Smooth muscle cell (in vitro differentiated cells): ENCODE measurements at regions not wholly inside any gene's neighbourhood (a gene's known extent, or its start where the extent isn't known, plus 50 kb on each side); places are given as distances from the start of the nearest gene placed in this dataset.

ENCODE experiments used
- DNase-seq: peaks from one replicate; lab custom pipeline; 2025; ENCODE audit not compliant: unreplicated experiment; lab: John Stamatoyannopoulos, UW
- H2AFZ ChIP-seq: fragments of 200-600 bp; sonication (generic); 2 replicates; pipeline ENCODE4 v1.6.0; 2016; ENCODE audit warnings: antibody characterized with exemption, low read depth, mild to moderate bottlenecking
- H3F3A ChIP-seq: fragments of 200-600 bp; sonication (generic); 2 replicates; pipeline ENCODE4 v1.6.0; 2017; ENCODE audit warnings: antibody characterized with exemption, low read depth
- H3K27ac ChIP-seq: fragments of 200-600 bp; sonication (generic); 2 replicates; pipeline ENCODE4 v1.5.1; 2016; ENCODE audit warnings: low read depth, mild to moderate bottlenecking
- H3K27me3 ChIP-seq: fragments of 200-600 bp; sonication (generic); 2 replicates; pipeline ENCODE4 v1.6.1; 2016; ENCODE audit warnings: low read depth, mild to moderate bottlenecking
- H3K36me3 ChIP-seq: fragments of 200-600 bp; sonication (generic); 2 replicates; pipeline ENCODE4 v1.5.1; 2016; ENCODE audit warnings: low read depth
- H3K4me1 ChIP-seq: fragments of 200-600 bp; sonication (generic); 2 replicates; pipeline ENCODE4 v1.5.1; 2016; ENCODE audit warnings: low read depth
- H3K4me2 ChIP-seq: fragments of 200-600 bp; sonication (generic); 2 replicates; pipeline ENCODE4 v1.6.0; 2016; ENCODE audit warnings: mild to moderate bottlenecking
- H3K4me3 ChIP-seq: fragments of 200-600 bp; sonication (generic); 2 replicates; pipeline ENCODE4 v1.5.1; 2016; ENCODE audit warnings: mild to moderate bottlenecking
- H3K79me2 ChIP-seq: fragments of 200-600 bp; sonication (generic); 2 replicates; pipeline ENCODE4 v1.6.0; 2016; ENCODE audit warnings: low read depth, mild to moderate bottlenecking
- H3K9ac ChIP-seq: fragments of 200-600 bp; sonication (generic); 2 replicates; pipeline ENCODE4 v1.6.0; 2016; ENCODE audit warnings: low read depth
- H3K9me3 ChIP-seq: fragments of 200-600 bp; sonication (generic); replicated peaks from 2 replicates; pipeline ENCODE4 v1.5.1; 2016; ENCODE audit warnings: low read depth
- H4K20me1 ChIP-seq: fragments of 200-600 bp; sonication (generic); 2 replicates; pipeline ENCODE4 v1.6.0; 2016; ENCODE audit warnings: low read depth
- CTCF ChIP-seq: fragments of 200-600 bp; sonication (generic); IDR thresholded peaks from 2 replicates; pipeline ENCODE4 v1.5.1; 2017; ENCODE audit warnings: borderline replicate concordance, mild to moderate bottlenecking, antibody characterized with exemption; ENCODE audit not compliant: insufficient read depth, poor library complexity, severe bottlenecking
- WGBS: methylation state at CpG from one replicate; pipeline ENCODE4 v1.1.7; 2016; ENCODE audit warnings: low lambda C conversion rate; 5-methylcytosine and 5-hydroxymethylcytosine counted together

- Histone ChIP-seq H3K79me2 (no peaks in the 10 kb centered on the region), H3K27ac (no peak overlapping the region), H3K4me3 (no peak overlapping the region), H3K4me2 (no peak overlapping the region), H3K9ac (no peak overlapping the region), H3F3A (peaks cover 6% of the 10 kb centered on the region), H4K20me1 (no peaks in the 10 kb centered on the region), H3K36me3 (no peaks in the 10 kb centered on the region), H3K27me3 (no peaks in the 10 kb centered on the region), H3K9me3 (no peaks in the 10 kb centered on the region), H3K4me1 (peaks cover 6% of the 10 kb centered on the region), H2AFZ (no peak overlapping the region)
- 76% methylated on average over 2 of the region's 2 CpGs for WGBS
- DNase-seq = no peak
- TF ChIP-seq CTCF = no peak
Observed at GRCh38 chr6:160927416-160927815, 64.2 kb upstream of the MAP3K4 start.

DNA sequence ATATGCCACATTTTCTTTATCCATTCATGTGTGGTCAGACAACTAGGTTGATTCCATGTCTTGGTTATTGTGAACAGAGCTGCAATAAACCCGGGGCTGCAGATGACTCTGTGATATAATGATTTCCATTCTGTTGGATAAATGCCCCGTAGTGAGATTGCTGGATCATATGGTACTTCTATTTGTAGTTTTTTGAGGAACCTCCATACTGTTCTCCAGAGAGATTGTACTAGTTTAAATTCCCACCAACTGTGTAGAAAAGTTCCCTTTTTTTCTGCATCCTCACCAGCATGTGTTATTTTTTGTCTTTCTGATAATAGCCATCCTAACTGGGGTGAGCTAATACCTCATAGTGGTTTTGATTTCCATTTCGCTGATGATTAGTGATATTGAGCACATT is 62.2 kb upstream of the MAP3K4 start:
- peaks cover 6% of the 10 kb centered on the region for H3K4me1 ChIP-seq
- H3K9ac ChIP-seq = no peak overlapping the region
- peaks cover 6% of the 10 kb centered on the region for H3F3A ChIP-seq
- no peaks in the 10 kb centered on the region for H3K79me2 ChIP-seq
- H3K4me2 ChIP-seq = no peak overlapping the region
- TF ChIP-seq CTCF = no peak
- DNase-seq = no peak
- no peak overlapping the region for H3K27ac ChIP-seq
- H3K36me3 ChIP-seq = no peaks in the 10 kb centered on the region
- H4K20me1 ChIP-seq = no peaks in the 10 kb centered on the region
- no peaks in the 10 kb centered on the region for H3K27me3 ChIP-seq
- H3K4me3 ChIP-seq = no peak overlapping the region
- no peaks in the 10 kb centered on the region for H3K9me3 ChIP-seq
- no peak overlapping the region for H2AFZ ChIP-seq
- WGBS = 94% methylated on average over 3 of the region's 3 CpGs

GRCh38 chr6:160929831-160930230 is 61.7 kb upstream of the MAP3K4 start:
- TF ChIP-seq CTCF = no peak
- no peak overlapping the region for H2AFZ ChIP-seq
- no peaks in the 10 kb centered on the region for H3K27me3 ChIP-seq
- no peak overlapping the region for H3K27ac ChIP-seq
- H3K79me2 ChIP-seq = no peaks in the 10 kb centered on the region
- no peak overlapping the region for H3K4me2 ChIP-seq
- no peak overlapping the region for H3K4me3 ChIP-seq
- peaks cover 6% of the 10 kb centered on the region for H3K4me1 ChIP-seq
- WGBS = 88% methylated on average over 3 of the region's 3 CpGs
- no peak overlapping the region for H3K9ac ChIP-seq
- peaks cover 6% of the 10 kb centered on the region for H3F3A ChIP-seq
- H3K9me3 ChIP-seq = no peaks in the 10 kb centered on the region
- DNase-seq = no peak
- no peaks in the 10 kb centered on the region for H4K20me1 ChIP-seq
- H3K36me3 ChIP-seq = no peaks in the 10 kb centered on the region

DNA sequence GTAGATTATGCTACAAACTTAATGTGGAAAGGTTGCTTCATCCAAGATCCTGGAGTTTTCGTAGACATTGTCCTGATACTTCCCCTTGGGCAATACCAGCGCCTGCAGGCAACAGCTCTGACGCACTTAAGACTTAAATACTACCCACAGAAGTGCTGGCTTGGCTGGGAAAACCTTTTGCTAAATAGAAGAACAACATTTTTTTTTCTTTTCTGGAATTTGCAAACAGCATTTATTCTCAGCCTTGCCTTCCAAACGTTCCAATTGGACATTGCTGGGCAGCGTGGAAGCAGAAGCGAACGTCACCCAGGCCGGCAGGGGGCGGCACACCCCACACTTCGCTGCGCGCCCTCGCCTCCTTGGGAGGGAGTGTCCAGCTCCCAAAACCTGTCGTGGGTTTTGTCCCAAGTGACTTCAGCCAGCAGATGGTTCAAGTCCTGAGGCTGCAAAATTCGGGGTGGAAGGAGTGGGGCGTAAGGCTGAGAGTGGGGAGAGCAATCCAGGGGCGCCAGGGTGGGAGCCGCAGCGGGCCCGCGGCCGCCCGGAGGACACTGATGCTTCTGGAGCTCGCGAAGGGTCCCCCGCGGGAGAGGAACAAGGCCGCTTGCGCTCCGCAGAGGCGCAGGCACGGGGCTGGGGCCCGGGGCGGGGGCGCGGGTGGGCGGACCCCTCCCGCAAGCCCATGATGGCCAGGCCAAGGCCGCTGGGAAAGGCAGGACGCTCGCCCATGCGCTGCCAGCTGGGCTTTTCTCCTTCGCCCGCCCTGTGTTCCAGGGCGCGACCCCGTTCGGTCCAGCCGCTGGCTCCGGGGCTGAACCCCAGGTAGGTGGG is 60.8 kb upstream of the MAP3K4 start:
- TF ChIP-seq CTCF = peak; percentile 98
- Histone ChIP-seq H3K79me2 (no peaks in the 10 kb centered on the region), H3K27ac (peak overlapping the region; percentile 13), H3K27me3 (no peaks in the 10 kb centered on the region), H4K20me1 (no peaks in the 10 kb centered on the region), H3K4me2 (peak overlapping the region; percentile 99), H3K9me3 (no peaks in the 10 kb centered on the region), H3K9ac (peak overlapping the region; percentile 58), H3K4me3 (peak overlapping the region; percentile 81), H3K4me1 (peaks cover 6% of the 10 kb centered on the region), H3F3A (peaks cover 6% of the 10 kb centered on the region), H3K36me3 (no peaks in the 10 kb centered on the region), H2AFZ (peak overlapping the region; percentile 99)
- DNase-seq = peak; percentile 63
- WGBS = 2% methylated on average over 27 of the region's 50 CpGs
